ENCODE measurements at regions not wholly inside any gene's neighbourhood (a gene's known extent, or its start where the extent isn't known, plus 50 kb on each side); places are given as distances from the start of the nearest gene placed in this dataset.

DNA sequence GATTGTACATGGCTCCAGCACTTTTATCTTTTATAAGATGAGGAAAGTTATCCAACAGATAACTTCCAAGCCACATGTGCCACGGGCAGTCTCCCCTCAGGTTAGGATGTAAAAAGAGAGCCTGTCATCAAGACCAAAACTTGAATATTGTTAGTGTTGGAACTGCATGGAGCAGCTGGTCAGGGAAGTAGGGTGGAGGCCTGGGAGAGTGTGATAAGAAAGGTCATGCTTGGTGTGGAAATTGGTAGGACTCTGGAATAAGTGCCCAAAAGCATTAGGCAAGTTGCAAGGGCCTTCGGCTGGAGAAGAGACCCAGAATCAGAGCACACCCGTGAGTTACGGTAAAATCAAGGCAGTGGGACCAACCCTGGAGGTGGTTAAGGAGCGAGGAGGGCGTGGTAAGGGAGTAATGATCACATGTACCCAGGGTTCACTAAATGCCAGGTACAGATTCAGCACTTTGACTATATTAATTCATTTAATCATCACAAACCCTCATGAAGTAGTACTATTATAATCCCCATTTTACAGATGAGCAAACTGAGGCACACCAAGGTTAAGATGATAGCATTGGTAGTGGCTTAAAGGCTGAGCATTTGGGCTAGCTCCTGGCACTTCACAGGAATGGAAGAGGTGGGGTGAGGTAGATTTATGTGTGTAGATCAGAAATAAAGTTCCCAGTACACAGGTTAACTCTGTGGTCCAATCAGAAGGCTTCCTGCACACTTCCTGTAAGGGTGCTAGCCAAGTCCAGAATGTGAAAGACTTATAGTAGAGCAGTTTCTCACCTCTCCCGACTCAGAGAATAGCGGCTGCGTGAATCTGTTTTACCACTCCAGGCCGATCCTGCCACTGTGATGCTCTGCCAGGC, 96.5 kb upstream of the ZNF608 start:
- Mint-ChIP-seq H3K36me3 (ENCODE audit: low read depth) (no peaks in the 10 kb centered on the region), H3K9me3 (ENCODE audit: insufficient read depth) (no peaks in the 10 kb centered on the region), H3K27me3 (ENCODE audit: low read depth) (no peaks in the 10 kb centered on the region), H3K4me3 (no peak overlapping the region), H3K27ac (no peak overlapping the region), H3K4me1 (ENCODE audit: low read depth) (no peaks in the 10 kb centered on the region)
- DNase-seq (no peak), ATAC-seq (no peak)
- ChIA-PET CTCF (no interaction called here), POLR2A (interaction anchor here (0.6 kb wide), 1 partner anchor 34 kb away, joined by 3 read pairs; no protein-coding TSS in a partner anchor)

- DNase-seq: no peak
- Mint-ChIP-seq H3K27me3 (ENCODE audit: low read depth) (no peaks in the 10 kb centered on the region), H3K27ac (no peak overlapping the region), H3K9me3 (ENCODE audit: insufficient read depth) (no peaks in the 10 kb centered on the region), H3K4me3 (no peak overlapping the region), H3K4me1 (ENCODE audit: low read depth) (no peaks in the 10 kb centered on the region), H3K36me3 (ENCODE audit: low read depth) (no peaks in the 10 kb centered on the region)
- no peak for ATAC-seq
- CTCF ChIA-PET: no interaction called here
- POLR2A ChIA-PET: no interaction called here
These were observed 97.1 kb upstream of the ZNF608 start for GRCh38 chr5:124843596-124843899.

GRCh38 chr5:124844371-124844920, 98.0 kb upstream of the ZNF608 start:
- ChIA-PET CTCF (no interaction called here), POLR2A (no interaction called here)
- no peak overlapping the region for H3K4me3 Mint-ChIP-seq
- H3K4me1 Mint-ChIP-seq (ENCODE audit: low read depth): no peaks in the 10 kb centered on the region
- ATAC-seq (no peak), DNase-seq (no peak)
- H3K36me3 Mint-ChIP-seq (ENCODE audit: low read depth): no peaks in the 10 kb centered on the region
- H3K9me3 Mint-ChIP-seq (ENCODE audit: insufficient read depth): no peaks in the 10 kb centered on the region
- H3K27me3 Mint-ChIP-seq (ENCODE audit: low read depth): no peaks in the 10 kb centered on the region
- H3K27ac Mint-ChIP-seq: no peak overlapping the region

DNA sequence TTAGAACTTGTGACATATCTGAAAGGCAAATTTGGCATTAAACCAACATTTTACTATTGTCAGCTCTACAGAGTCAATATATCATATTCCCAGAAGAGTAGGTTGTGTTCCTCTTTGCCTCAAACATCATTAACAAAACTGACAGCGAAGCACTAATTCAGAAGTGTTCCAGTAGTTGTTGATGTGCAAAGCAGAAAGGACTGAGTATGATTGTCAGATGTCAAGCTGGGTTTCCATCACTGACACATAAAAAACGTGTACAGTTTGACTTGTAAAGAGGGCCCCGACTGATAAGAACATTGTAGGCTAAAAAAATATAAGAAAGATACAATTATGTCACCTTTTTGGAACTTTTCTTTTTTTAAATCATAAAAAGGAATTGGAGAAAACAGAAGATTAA, 101.5 kb upstream of the ZNF608 start:
- Mint-ChIP-seq H3K4me1 (ENCODE audit: low read depth) (no peaks in the 10 kb centered on the region), H3K27me3 (ENCODE audit: low read depth) (no peaks in the 10 kb centered on the region), H3K9me3 (ENCODE audit: insufficient read depth) (no peaks in the 10 kb centered on the region), H3K4me3 (no peak overlapping the region), H3K36me3 (ENCODE audit: low read depth) (no peaks in the 10 kb centered on the region), H3K27ac (no peak overlapping the region)
- CTCF ChIA-PET: no interaction called here
- no peak for DNase-seq
- ATAC-seq: no peak
- POLR2A ChIA-PET: no interaction called here

DNA sequence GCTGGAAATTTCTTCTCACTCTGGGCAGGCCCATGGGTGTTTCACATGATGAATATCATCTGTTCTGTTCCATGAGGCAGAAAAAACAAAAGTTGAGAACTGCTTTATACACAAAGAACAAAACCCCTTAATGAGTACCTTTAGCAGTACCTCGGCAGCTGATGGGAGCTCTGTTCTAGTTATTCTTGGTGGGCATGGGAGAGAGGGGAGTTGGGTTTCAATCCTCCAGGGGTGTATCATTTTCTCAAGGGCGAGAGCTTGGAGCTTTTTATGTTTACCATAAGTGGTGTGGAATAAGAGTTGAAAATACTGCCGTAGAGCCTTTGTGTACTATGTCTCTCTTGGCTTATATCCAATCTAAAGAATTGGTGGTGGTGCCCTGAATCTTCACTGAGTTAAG, 103.3 kb upstream of the ZNF608 start:
- DNase-seq (no peak), ATAC-seq (no peak)
- Mint-ChIP-seq H3K36me3 (ENCODE audit: low read depth) (no peaks in the 10 kb centered on the region), H3K9me3 (ENCODE audit: insufficient read depth) (no peaks in the 10 kb centered on the region), H3K27ac (no peak overlapping the region), H3K4me3 (no peak overlapping the region), H3K4me1 (ENCODE audit: low read depth) (no peaks in the 10 kb centered on the region), H3K27me3 (ENCODE audit: low read depth) (no peaks in the 10 kb centered on the region)
- ChIA-PET CTCF (no interaction called here), POLR2A (no interaction called here)

DNA sequence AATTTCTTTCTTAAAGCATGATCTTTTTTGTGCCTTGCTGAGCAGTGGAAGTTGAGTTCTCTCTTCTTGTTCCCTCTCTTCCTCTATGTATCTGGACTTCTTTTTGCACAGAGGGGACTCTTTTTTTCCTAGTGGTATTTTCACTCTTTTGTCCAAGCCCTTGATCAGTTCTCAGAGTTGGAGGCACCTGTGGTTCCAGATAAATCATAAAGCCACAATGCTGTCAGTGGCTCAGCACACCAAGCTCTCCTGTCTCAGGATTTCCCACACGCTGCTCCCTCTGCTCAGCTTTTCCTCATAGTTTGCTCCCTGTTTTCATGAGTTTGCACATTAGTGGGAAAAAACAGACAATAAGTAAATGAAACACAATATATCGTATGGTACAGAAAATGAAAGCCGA, 110.3 kb upstream of the ZNF608 start:
- DNase-seq: no peak
- no peaks in the 10 kb centered on the region for H3K4me1 Mint-ChIP-seq (ENCODE audit: low read depth)
- CTCF ChIA-PET: no interaction called here

GRCh38 chr5:124858612-124859011, 112.2 kb upstream of the ZNF608 start:
- no peak overlapping the region for H3K27ac Mint-ChIP-seq
- H3K4me3 Mint-ChIP-seq: no peak overlapping the region
- no peaks in the 10 kb centered on the region for H3K27me3 Mint-ChIP-seq (ENCODE audit: low read depth)
- H3K9me3 Mint-ChIP-seq (ENCODE audit: insufficient read depth): peaks cover 6% of the 10 kb centered on the region
- ATAC-seq: no peak
- ChIA-PET POLR2A (no interaction called here), CTCF (no interaction called here)
- no peaks in the 10 kb centered on the region for H3K4me1 Mint-ChIP-seq (ENCODE audit: low read depth)
- no peak for DNase-seq
- no peaks in the 10 kb centered on the region for H3K36me3 Mint-ChIP-seq (ENCODE audit: low read depth)

More for the DNA sequence above, 110.3 kb upstream of the ZNF608 start:
- no peaks in the 10 kb centered on the region for H3K36me3 Mint-ChIP-seq (ENCODE audit: low read depth)
- H3K9me3 Mint-ChIP-seq (ENCODE audit: insufficient read depth): peaks cover 6% of the 10 kb centered on the region
- H3K4me3 Mint-ChIP-seq: no peak overlapping the region
- ATAC-seq: no peak
- no peaks in the 10 kb centered on the region for H3K27me3 Mint-ChIP-seq (ENCODE audit: low read depth)
- H3K27ac Mint-ChIP-seq: no peak overlapping the region
- POLR2A ChIA-PET: no interaction called here

DNA sequence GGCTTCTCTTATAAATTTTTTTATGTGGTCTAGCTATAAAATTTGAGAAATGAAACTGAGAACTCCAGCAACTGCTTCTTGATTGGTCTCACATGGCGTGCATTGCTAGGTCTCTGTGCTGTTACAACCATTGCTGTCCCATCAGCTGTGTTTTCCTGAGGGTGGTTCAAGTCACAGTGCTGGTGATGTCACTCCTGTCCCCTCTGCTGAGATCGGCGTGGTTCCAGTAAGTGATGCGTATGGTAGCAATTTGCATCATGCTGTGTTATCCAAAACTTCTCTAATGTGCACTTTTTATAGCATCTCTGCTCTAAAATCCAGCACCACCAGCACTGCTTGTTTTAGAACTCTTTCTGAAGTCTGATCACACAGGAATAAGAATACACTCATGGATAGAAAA, 112.6 kb upstream of the ZNF608 start:
- ATAC-seq (no peak), DNase-seq (no peak)
- POLR2A ChIA-PET: no interaction called here
- H3K4me3 Mint-ChIP-seq: no peak overlapping the region
- no peaks in the 10 kb centered on the region for H3K4me1 Mint-ChIP-seq (ENCODE audit: low read depth)
- H3K27me3 Mint-ChIP-seq (ENCODE audit: low read depth): no peaks in the 10 kb centered on the region
- CTCF ChIA-PET: no interaction called here
- peaks cover 6% of the 10 kb centered on the region for H3K9me3 Mint-ChIP-seq (ENCODE audit: insufficient read depth)
- no peaks in the 10 kb centered on the region for H3K36me3 Mint-ChIP-seq (ENCODE audit: low read depth)
- H3K27ac Mint-ChIP-seq: no peak overlapping the region

- no peak overlapping the region for H3K4me3 Mint-ChIP-seq
- POLR2A ChIA-PET: no interaction called here
- peaks cover 6% of the 10 kb centered on the region for H3K9me3 Mint-ChIP-seq (ENCODE audit: insufficient read depth)
- H3K27me3 Mint-ChIP-seq (ENCODE audit: low read depth): no peaks in the 10 kb centered on the region
- ATAC-seq (no peak), DNase-seq (no peak)
- no peaks in the 10 kb centered on the region for H3K36me3 Mint-ChIP-seq (ENCODE audit: low read depth)
- CTCF ChIA-PET: no interaction called here
- no peak overlapping the region for H3K27ac Mint-ChIP-seq
- no peaks in the 10 kb centered on the region for H3K4me1 Mint-ChIP-seq (ENCODE audit: low read depth)
These were observed 113.3 kb upstream of the ZNF608 start for GRCh38 chr5:124859556-124860290.

DNA sequence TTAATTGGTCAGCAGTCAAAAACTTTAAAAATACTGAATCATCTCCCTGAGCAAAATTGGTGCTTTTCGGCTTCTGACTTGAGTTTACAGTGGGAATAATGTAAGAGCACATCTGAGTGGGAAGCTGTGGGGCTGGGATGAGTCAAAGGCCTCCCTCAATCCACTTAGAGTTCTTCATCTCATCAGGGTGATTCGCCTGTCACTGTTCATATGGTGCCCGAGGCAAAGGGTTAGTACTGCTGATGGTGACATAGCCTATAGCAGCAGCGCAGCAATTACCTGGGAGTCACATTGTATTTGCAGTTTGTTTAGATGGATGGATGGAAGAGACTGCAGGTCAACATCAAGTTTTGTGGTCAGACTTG, 113.8 kb upstream of the ZNF608 start:
- no peaks in the 10 kb centered on the region for H3K36me3 Mint-ChIP-seq (ENCODE audit: low read depth)
- ATAC-seq: no peak
- DNase-seq: no peak
- H3K27ac Mint-ChIP-seq: no peak overlapping the region
- ChIA-PET CTCF (no interaction called here), POLR2A (no interaction called here)
- no peaks in the 10 kb centered on the region for H3K4me1 Mint-ChIP-seq (ENCODE audit: low read depth)
- no peak overlapping the region for H3K4me3 Mint-ChIP-seq
- H3K9me3 Mint-ChIP-seq (ENCODE audit: insufficient read depth): peaks cover 6% of the 10 kb centered on the region
- H3K27me3 Mint-ChIP-seq (ENCODE audit: low read depth): no peaks in the 10 kb centered on the region

- H3K4me3 Mint-ChIP-seq: no peak overlapping the region
These were observed 118.6 kb upstream of the ZNF608 start for GRCh38 chr5:124865066-124865465.

DNA sequence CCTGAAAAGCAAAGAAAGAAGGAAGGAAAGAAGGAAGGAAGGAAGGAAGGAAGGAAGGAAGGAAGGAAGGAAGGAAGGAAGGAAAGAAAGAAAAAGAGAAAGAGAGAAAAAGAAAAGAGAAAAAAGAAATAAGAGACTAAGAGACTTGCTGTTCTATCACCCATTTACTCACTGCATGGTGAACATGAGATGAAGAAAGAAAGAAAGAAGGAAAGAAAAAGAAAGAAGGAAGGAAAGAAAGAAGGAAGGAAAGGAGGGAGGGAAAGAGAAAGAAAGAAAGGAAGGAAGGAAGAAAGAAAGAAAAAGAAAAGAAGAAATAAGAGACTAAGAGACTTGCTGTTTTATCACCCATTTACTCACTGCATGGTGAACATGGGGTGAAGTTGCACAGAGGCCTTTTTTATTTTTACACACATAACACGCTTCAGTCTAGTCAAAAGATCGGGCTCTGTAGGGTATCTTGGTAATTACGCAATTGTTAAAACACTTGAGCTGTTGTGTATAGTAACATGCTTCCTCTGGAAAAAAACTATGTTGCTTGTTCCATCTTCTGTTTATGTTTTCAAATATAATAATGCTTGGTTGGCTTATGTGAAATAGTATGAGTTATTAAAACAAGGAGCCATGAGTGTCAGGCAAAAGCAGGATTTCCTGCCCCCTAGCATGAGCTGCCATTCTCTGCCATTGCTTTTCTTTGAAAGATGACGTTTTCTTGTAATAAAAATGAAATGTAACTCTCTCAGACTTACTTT, 119.3 kb upstream of the ZNF608 start:
- H3K36me3 Mint-ChIP-seq (ENCODE audit: low read depth): no peaks in the 10 kb centered on the region
- ChIA-PET POLR2A (no interaction called here), CTCF (no interaction called here)
- no peak overlapping the region for H3K4me3 Mint-ChIP-seq
- ATAC-seq (no peak), DNase-seq (no peak)
- H3K9me3 Mint-ChIP-seq (ENCODE audit: insufficient read depth): no peaks in the 10 kb centered on the region
- peaks cover 3% of the 10 kb centered on the region for H3K27me3 Mint-ChIP-seq (ENCODE audit: low read depth)
- H3K4me1 Mint-ChIP-seq (ENCODE audit: low read depth): peaks cover 19% of the 10 kb centered on the region
- no peak overlapping the region for H3K27ac Mint-ChIP-seq

More at GRCh38 chr5:124865066-124865465, 118.6 kb upstream of the ZNF608 start:
- ChIA-PET POLR2A (no interaction called here), CTCF (no interaction called here)
- no peak for DNase-seq
- Mint-ChIP-seq H3K36me3 (ENCODE audit: low read depth) (no peaks in the 10 kb centered on the region), H3K9me3 (ENCODE audit: insufficient read depth) (no peaks in the 10 kb centered on the region), H3K27me3 (ENCODE audit: low read depth) (peaks cover 3% of the 10 kb centered on the region), H3K27ac (no peak overlapping the region), H3K4me1 (ENCODE audit: low read depth) (peaks cover 19% of the 10 kb centered on the region)
- no peak for ATAC-seq
